IPS-18a (cell line): ENCODE measurements at regions not wholly inside any gene's neighbourhood (a gene's known extent, or its start where the extent isn't known, plus 50 kb on each side); places are given as distances from the start of the nearest gene placed in this dataset.

ENCODE experiments used
- H3K27ac ChIP-seq: one replicate; pipeline ENCODE4 v1.5.1; 2013; ENCODE audit warnings: low read length
- H3K27me3 ChIP-seq: one replicate; pipeline ENCODE4 v1.6.1; 2013; ENCODE audit warnings: mild to moderate bottlenecking, low read length; ENCODE audit not compliant: control insufficient read depth, insufficient read depth
- H3K36me3 ChIP-seq: one replicate; pipeline ENCODE4 v1.6.1; 2013; ENCODE audit warnings: low read depth, low read length; ENCODE audit not compliant: control insufficient read depth
- H3K4me1 ChIP-seq: one replicate; pipeline ENCODE4 v1.6.1; 2013; ENCODE audit warnings: low read depth, low read length; ENCODE audit not compliant: control insufficient read depth
- H3K4me3 ChIP-seq: one replicate; pipeline ENCODE4 v1.5.1; 2013; ENCODE audit warnings: low read length
- H3K9ac ChIP-seq: one replicate; pipeline ENCODE4 v1.6.1; 2013; ENCODE audit warnings: mild to moderate bottlenecking, low read length, moderate library complexity
- H3K9me3 ChIP-seq: one replicate; pipeline ENCODE4 v1.6.1; 2013; ENCODE audit warnings: low read depth, low read length; ENCODE audit not compliant: control insufficient read depth

DNA sequence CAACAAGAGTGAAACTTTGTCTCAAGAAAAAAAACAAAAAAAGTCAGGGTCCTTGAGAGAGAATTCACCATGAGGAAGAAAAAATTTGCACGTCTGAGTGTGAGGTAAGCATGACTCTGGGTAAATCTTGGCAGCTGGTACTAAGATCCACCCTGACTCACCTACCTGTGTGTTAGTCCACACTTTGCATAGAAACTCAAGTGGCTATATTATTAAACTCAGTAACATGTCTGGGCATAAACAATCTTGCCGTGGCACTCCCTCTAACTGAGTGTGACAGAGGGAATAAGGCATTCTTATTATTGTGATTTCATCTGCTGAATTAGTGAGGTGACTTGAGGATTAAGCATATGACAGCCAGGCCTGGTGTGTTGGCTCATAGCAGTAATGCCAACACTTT lies 259.4 kb upstream of the VLDLR start:
- no peak overlapping the region for H3K9ac ChIP-seq
- H3K9me3 ChIP-seq = no peaks in the 10 kb centered on the region
- no peaks in the 10 kb centered on the region for H3K27me3 ChIP-seq
- H3K36me3 ChIP-seq = no peaks in the 10 kb centered on the region
- no peak overlapping the region for H3K27ac ChIP-seq
- H3K4me3 ChIP-seq = no peak overlapping the region
- peaks cover 27% of the 10 kb centered on the region for H3K4me1 ChIP-seq

- Histone ChIP-seq H3K27me3 (no peaks in the 10 kb centered on the region), H3K4me3 (no peak overlapping the region), H3K9me3 (no peaks in the 10 kb centered on the region), H3K36me3 (no peaks in the 10 kb centered on the region), H3K27ac (no peak overlapping the region), H3K9ac (no peak overlapping the region), H3K4me1 (peaks cover 27% of the 10 kb centered on the region)
Measured at GRCh38 chr9:2363138-2363745, 258.3 kb upstream of the VLDLR start.

DNA sequence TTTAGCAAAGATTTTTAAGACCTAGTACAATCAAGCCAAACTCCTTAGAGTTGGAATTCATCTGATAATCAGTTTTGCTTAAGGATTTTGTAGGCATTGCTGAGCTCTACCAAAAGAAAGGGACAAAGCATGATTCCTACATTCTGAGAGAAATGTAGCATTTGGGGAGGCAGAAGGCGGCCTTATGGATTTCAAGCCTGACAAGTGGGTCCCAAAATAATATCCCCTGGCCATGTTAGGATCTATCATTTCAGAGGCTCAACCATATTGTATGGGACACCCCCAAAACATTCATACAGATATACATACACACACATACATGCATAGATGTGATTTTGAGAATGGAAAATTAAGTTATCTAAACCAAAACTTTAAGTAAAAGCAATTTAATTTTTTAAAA lies 257.8 kb upstream of the VLDLR start:
- Histone ChIP-seq H3K9ac (no peak overlapping the region), H3K9me3 (no peaks in the 10 kb centered on the region), H3K4me1 (peaks cover 27% of the 10 kb centered on the region), H3K27ac (no peak overlapping the region), H3K27me3 (no peaks in the 10 kb centered on the region), H3K36me3 (no peaks in the 10 kb centered on the region), H3K4me3 (no peak overlapping the region)

DNA sequence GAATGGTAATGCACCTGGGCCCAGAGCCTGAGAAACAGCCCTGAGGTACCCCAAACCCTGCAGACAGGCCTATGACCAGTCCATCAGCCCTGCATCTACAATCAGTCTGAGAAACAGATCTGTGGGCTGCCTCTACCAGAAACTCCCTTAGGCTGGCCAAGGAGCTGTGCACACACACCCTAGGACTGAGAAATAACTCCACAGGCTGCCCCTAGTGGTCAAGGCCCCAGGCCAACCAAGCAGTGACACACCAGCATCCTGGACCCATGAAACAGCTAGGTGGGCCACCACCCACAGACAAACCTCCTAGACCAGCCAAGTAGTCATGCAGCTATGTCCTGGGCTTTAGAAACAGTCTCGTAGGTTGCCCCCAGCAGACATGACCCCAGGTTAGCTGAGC lies 253.6 kb upstream of the VLDLR start:
- Histone ChIP-seq H3K27me3 (no peaks in the 10 kb centered on the region), H3K27ac (no peak overlapping the region), H3K4me3 (no peak overlapping the region), H3K9me3 (no peaks in the 10 kb centered on the region), H3K9ac (no peak overlapping the region), H3K36me3 (no peaks in the 10 kb centered on the region), H3K4me1 (peaks cover 4% of the 10 kb centered on the region)

- no peaks in the 10 kb centered on the region for H3K4me1 ChIP-seq
- H3K36me3 ChIP-seq = no peaks in the 10 kb centered on the region
- H3K4me3 ChIP-seq = no peak overlapping the region
- H3K9ac ChIP-seq = no peak overlapping the region
- H3K9me3 ChIP-seq = peaks cover 7% of the 10 kb centered on the region
- no peaks in the 10 kb centered on the region for H3K27me3 ChIP-seq
- no peak overlapping the region for H3K27ac ChIP-seq
Measured at GRCh38 chr9:2373648-2374047, 247.9 kb upstream of the VLDLR start.

DNA sequence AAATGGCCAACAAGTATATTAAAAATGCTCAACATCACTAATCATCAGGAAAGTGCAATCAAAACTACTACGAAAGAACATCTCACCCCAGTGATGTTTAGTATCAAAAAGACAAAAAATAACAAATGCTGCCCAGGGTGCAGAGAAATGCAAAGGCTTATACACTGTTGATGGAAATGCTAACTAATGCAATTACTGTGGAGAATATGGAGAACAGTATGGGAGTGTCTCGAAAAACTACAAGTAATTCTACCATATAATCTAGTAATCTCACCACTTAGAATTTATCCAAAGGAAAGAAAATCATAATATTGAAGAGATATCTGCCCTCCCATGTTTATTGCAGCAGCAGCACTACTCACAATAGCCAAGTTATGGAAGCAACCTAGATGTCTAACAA lies 246.5 kb upstream of the VLDLR start:
- Histone ChIP-seq H3K9ac (no peak overlapping the region), H3K9me3 (peaks cover 7% of the 10 kb centered on the region), H3K4me3 (no peak overlapping the region), H3K27ac (no peak overlapping the region), H3K27me3 (no peaks in the 10 kb centered on the region), H3K4me1 (no peaks in the 10 kb centered on the region), H3K36me3 (no peaks in the 10 kb centered on the region)

GRCh38 chr9:2377117-2377516 lies 244.5 kb upstream of the VLDLR start:
- H3K9me3 ChIP-seq = peaks cover 7% of the 10 kb centered on the region
- no peak overlapping the region for H3K9ac ChIP-seq
- H3K4me3 ChIP-seq = no peak overlapping the region
- H3K4me1 ChIP-seq = no peaks in the 10 kb centered on the region
- no peaks in the 10 kb centered on the region for H3K36me3 ChIP-seq
- no peaks in the 10 kb centered on the region for H3K27me3 ChIP-seq
- H3K27ac ChIP-seq = no peak overlapping the region

DNA sequence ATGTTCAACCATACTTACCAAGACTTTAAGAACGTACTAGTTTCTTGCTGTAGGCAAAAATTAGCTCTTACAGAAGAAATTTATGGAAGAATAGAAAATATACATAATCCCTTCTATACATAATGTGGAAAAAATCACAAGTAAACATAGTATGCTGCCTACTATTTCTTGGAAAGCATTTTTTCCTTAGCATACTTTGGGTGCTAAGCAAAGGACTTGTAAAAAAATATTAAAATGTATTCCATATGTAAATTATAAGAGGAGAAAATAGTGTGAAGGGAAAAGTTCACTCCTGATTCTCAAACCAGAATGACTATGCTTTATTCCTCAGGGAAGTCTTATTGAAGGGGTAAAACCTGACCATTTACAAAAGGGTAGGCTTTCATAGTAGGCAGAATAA lies 243.8 kb upstream of the VLDLR start:
- Histone ChIP-seq H3K9ac (no peak overlapping the region), H3K27ac (no peak overlapping the region), H3K4me1 (no peaks in the 10 kb centered on the region), H3K27me3 (no peaks in the 10 kb centered on the region), H3K9me3 (peaks cover 7% of the 10 kb centered on the region), H3K36me3 (no peaks in the 10 kb centered on the region), H3K4me3 (no peak overlapping the region)

DNA sequence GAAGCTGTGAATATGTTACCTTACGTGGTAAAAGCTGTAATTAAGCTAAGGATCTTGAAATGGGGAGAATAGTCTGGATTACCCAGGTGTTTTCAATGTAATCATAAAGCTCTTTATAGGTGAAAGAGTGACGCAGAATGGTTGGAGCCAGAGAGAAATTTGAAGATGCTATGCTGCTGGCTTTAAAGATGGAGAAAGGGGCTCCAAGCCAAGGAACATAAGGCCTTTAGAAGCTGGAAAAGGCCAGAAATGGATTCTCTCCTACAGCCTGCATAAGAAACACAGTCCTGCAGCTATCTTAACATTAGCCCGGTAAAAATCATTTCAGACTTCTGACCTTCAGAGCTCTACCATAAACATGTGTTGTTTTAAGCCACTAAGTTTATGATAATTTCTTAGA lies 243.3 kb upstream of the VLDLR start:
- Histone ChIP-seq H3K9me3 (peaks cover 7% of the 10 kb centered on the region), H3K27me3 (no peaks in the 10 kb centered on the region)

DNA sequence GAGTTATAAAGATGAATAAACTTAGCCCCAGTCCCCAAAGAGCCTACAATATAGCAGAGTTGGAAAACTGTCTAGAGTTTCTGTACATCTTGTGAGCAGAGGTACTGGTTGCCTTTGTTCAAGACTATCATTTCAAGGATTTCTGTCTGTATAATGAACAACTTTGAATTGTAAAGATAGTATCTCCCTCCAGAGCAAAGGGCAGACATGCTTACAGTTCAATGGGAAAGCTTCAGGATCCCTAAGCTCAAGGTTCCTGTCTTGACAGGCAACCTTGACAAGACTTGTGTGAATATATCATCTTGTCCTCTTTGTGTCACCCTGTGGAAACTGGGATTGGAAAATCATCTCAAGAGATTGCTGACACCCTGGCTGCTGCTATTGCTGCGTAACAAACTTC lies 242.8 kb upstream of the VLDLR start:
- Histone ChIP-seq H3K36me3 (no peaks in the 10 kb centered on the region), H3K9me3 (peaks cover 7% of the 10 kb centered on the region), H3K9ac (no peak overlapping the region), H3K4me3 (no peak overlapping the region), H3K4me1 (no peaks in the 10 kb centered on the region), H3K27ac (no peak overlapping the region), H3K27me3 (no peaks in the 10 kb centered on the region)

More for the DNA sequence above, 243.3 kb upstream of the VLDLR start:
- no peaks in the 10 kb centered on the region for H3K4me1 ChIP-seq
- no peak overlapping the region for H3K9ac ChIP-seq
- no peaks in the 10 kb centered on the region for H3K36me3 ChIP-seq
- H3K27ac ChIP-seq = no peak overlapping the region
- no peak overlapping the region for H3K4me3 ChIP-seq

- H3K36me3 ChIP-seq = no peaks in the 10 kb centered on the region
- no peak overlapping the region for H3K27ac ChIP-seq
- H3K27me3 ChIP-seq = no peaks in the 10 kb centered on the region
- no peak overlapping the region for H3K4me3 ChIP-seq
- H3K9ac ChIP-seq = no peak overlapping the region
- H3K9me3 ChIP-seq = no peaks in the 10 kb centered on the region
- H3K4me1 ChIP-seq = no peaks in the 10 kb centered on the region
Measured at GRCh38 chr9:2384741-2385140, 236.8 kb upstream of the VLDLR start.

GRCh38 chr9:2385746-2386145 lies 235.8 kb upstream of the VLDLR start:
- Histone ChIP-seq H3K4me1 (no peaks in the 10 kb centered on the region), H3K36me3 (no peaks in the 10 kb centered on the region), H3K4me3 (no peak overlapping the region)

More at GRCh38 chr9:2385746-2386145, 235.8 kb upstream of the VLDLR start:
- Histone ChIP-seq H3K27me3 (no peaks in the 10 kb centered on the region), H3K9ac (no peak overlapping the region), H3K27ac (no peak overlapping the region), H3K9me3 (no peaks in the 10 kb centered on the region)
